ENCODE measurements at regions not wholly inside any gene's neighbourhood (a gene's known extent, or its start where the extent isn't known, plus 50 kb on each side); places are given as distances from the start of the nearest gene placed in this dataset.

GRCh38 chr6:103554911-103555310 lies 1304.8 kb downstream of the HACE1 start:
- no peak overlapping the region for H3K27ac ChIP-seq
- FAIRE-seq (no peak), DNase-seq (no peak), ATAC-seq (no peak)
- H3K9me3 ChIP-seq = no peaks in the 10 kb centered on the region
- H3K4me3 ChIP-seq = no peak overlapping the region
- TF ChIP-seq, protein P1, sequence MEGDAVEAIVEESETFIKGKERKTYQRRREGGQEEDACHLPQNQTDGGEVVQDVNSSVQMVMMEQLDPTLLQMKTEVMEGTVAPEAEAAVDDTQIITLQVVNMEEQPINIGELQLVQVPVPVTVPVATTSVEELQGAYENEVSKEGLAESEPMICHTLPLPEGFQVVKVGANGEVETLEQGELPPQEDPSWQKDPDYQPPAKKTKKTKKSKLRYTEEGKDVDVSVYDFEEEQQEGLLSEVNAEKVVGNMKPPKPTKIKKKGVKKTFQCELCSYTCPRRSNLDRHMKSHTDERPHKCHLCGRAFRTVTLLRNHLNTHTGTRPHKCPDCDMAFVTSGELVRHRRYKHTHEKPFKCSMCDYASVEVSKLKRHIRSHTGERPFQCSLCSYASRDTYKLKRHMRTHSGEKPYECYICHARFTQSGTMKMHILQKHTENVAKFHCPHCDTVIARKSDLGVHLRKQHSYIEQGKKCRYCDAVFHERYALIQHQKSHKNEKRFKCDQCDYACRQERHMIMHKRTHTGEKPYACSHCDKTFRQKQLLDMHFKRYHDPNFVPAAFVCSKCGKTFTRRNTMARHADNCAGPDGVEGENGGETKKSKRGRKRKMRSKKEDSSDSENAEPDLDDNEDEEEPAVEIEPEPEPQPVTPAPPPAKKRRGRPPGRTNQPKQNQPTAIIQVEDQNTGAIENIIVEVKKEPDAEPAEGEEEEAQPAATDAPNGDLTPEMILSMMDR (IDR thresholded peaks at IDR 0.05) = no peak
- H3K36me3 ChIP-seq = no peaks in the 10 kb centered on the region
- no peaks in the 10 kb centered on the region for H3K4me1 ChIP-seq
- intact Hi-C loops (cut with DNase I) = no loop called here
- no peaks in the 10 kb centered on the region for H3K27me3 ChIP-seq

GRCh38 chr6:103538381-103538780 lies 1321.3 kb downstream of the HACE1 start:
- FAIRE-seq = no peak
- Histone ChIP-seq H3K9me3 (no peaks in the 10 kb centered on the region), H3K4me1 (no peaks in the 10 kb centered on the region), H3K27ac (no peak overlapping the region), H3K27me3 (no peaks in the 10 kb centered on the region), H3K36me3 (no peaks in the 10 kb centered on the region), H3K4me3 (no peak overlapping the region)
- no peak for ATAC-seq
- no peak for DNase-seq
- intact Hi-C loops (cut with DNase I) = no loop called here
- 41 to 56% methylated on average over 1 of the region's 1 CpG for WGBS, 2 donors
- TF ChIP-seq, protein P1 (IDR thresholded peaks at IDR 0.05) = no peak

DNA sequence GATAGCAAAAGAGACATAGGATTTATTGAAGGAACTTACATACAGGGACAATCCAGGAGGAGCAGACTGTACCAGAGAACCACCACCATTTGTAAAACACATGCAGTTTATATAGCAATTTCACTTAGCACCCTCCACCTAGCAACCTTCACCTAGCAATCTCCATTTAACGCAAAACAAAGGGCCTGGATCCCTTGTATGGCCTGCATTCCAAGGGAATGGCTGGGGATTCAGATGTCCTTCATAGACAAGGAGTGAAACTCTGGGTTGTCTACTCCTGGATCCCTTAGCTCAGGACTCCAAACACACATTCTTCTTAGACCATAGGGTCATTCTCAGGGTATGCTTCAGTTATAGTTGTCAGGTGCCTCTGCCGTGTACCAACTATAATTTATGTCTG lies 1324.9 kb downstream of the HACE1 start:
- H3K4me1 ChIP-seq = no peaks in the 10 kb centered on the region
- ATAC-seq = no peak
- H3K4me3 ChIP-seq = no peak overlapping the region
- TF ChIP-seq, protein P1 (IDR thresholded peaks at IDR 0.05) = no peak
- H3K27me3 ChIP-seq = no peaks in the 10 kb centered on the region
- DNase-seq = no peak
- H3K27ac ChIP-seq = no peak overlapping the region
- FAIRE-seq = no peak
- no peaks in the 10 kb centered on the region for H3K9me3 ChIP-seq
- H3K36me3 ChIP-seq = no peaks in the 10 kb centered on the region
- WGBS, 2 donors = 42 to 66% methylated on average over 2 of the region's 2 CpGs
- intact Hi-C loops (cut with DNase I) = no loop called here

- Histone ChIP-seq H3K4me3 (no peak overlapping the region), H3K27ac (no peak overlapping the region), H3K9me3 (no peaks in the 10 kb centered on the region), H3K36me3 (no peaks in the 10 kb centered on the region), H3K4me1 (no peaks in the 10 kb centered on the region), H3K27me3 (no peaks in the 10 kb centered on the region)
- 52 to 71% methylated on average over 1 of the region's 1 CpG for WGBS, 2 donors
- intact Hi-C loops (cut with DNase I) = no loop called here
- ATAC-seq (no peak), FAIRE-seq (no peak), DNase-seq (no peak)
- TF ChIP-seq, protein P1 (IDR thresholded peaks at IDR 0.05) = no peak
Observed at GRCh38 chr6:103534095-103534494, 1325.6 kb downstream of the HACE1 start.

GRCh38 chr6:103522045-103522444 lies 1337.7 kb downstream of the HACE1 start:
- intact Hi-C loops (cut with DNase I) = no loop called here

More at GRCh38 chr6:103522045-103522444, 1337.7 kb downstream of the HACE1 start:
- TF ChIP-seq, protein P1 (IDR thresholded peaks at IDR 0.05) = no peak
- Histone ChIP-seq H3K9me3 (no peaks in the 10 kb centered on the region), H3K4me1 (no peaks in the 10 kb centered on the region), H3K27me3 (no peaks in the 10 kb centered on the region), H3K4me3 (no peak overlapping the region), H3K27ac (no peak overlapping the region), H3K36me3 (no peaks in the 10 kb centered on the region)
- FAIRE-seq (no peak), DNase-seq (no peak), ATAC-seq (no peak)
- 72 to 85% methylated on average over 8 of the region's 8 CpGs for WGBS, 2 donors

All from pancreas (tissue), 10 donors.